ENCODE measurements at regions not wholly inside any gene's neighbourhood (a gene's known extent, or its start where the extent isn't known, plus 50 kb on each side); places are given as distances from the start of the nearest gene placed in this dataset.

GRCh38 chr7:41222746-41223145 lies 480.1 kb downstream of the INHBA start:
- Histone ChIP-seq H3K4me1 (ENCODE audit: insufficient read depth) (no peaks in the 10 kb centered on the region), H3K4me3 (no peak overlapping the region), H3K27me3 (no peaks in the 10 kb centered on the region), H3K36me3 (no peaks in the 10 kb centered on the region), H3K27ac (no peak overlapping the region), H3K9me3 (no peaks in the 10 kb centered on the region)
- intact Hi-C loops (cut with DNase I): no loop called here
- TF ChIP-seq POLR2A (IDR thresholded peaks at IDR 0.05) (no peak), CTCF (IDR thresholded peaks at IDR 0.05) (no peak), EP300 (IDR thresholded peaks at IDR 0.05) (no peak)
- 91 to 96% (median 92%) methylated on average over 3 of the region's 3 CpGs for WGBS, 3 donors
- no peak for DNase-seq

GRCh38 chr7:41220266-41220665 lies 482.6 kb downstream of the INHBA start:
- H3K27me3 ChIP-seq: no peaks in the 10 kb centered on the region
- H3K4me3 ChIP-seq: no peak overlapping the region
- no peaks in the 10 kb centered on the region for H3K4me1 ChIP-seq (ENCODE audit: insufficient read depth)
- H3K9me3 ChIP-seq: no peaks in the 10 kb centered on the region
- TF ChIP-seq CTCF (IDR thresholded peaks at IDR 0.05) (no peak), EP300 (IDR thresholded peaks at IDR 0.05) (no peak), POLR2A (IDR thresholded peaks at IDR 0.05) (no peak)
- no peak overlapping the region for H3K27ac ChIP-seq
- no peak for DNase-seq
- H3K36me3 ChIP-seq: no peaks in the 10 kb centered on the region
- intact Hi-C loops (cut with DNase I): no loop called here
- 61 to 70% (median 62%) methylated on average over 1 of the region's 1 CpG for WGBS, 3 donors

- no peak for DNase-seq
- Histone ChIP-seq H3K27ac (no peak overlapping the region), H3K4me1 (ENCODE audit: insufficient read depth) (no peaks in the 10 kb centered on the region), H3K4me3 (no peak overlapping the region), H3K27me3 (no peaks in the 10 kb centered on the region), H3K9me3 (no peaks in the 10 kb centered on the region), H3K36me3 (no peaks in the 10 kb centered on the region)
- no peak for TF ChIP-seq POLR2A (IDR thresholded peaks at IDR 0.05)
- TF ChIP-seq EP300 (IDR thresholded peaks at IDR 0.05): no peak
- no peak for TF ChIP-seq CTCF (IDR thresholded peaks at IDR 0.05)
- intact Hi-C loops (cut with DNase I): no loop called here
- 49 to 61% (median 52%) methylated on average over 2 of the region's 2 CpGs for WGBS, 3 donors
Observed at GRCh38 chr7:41219276-41219675, 483.6 kb downstream of the INHBA start.

- intact Hi-C loops (cut with DNase I): no loop called here
- Histone ChIP-seq H3K36me3 (no peaks in the 10 kb centered on the region), H3K27ac (no peak overlapping the region), H3K9me3 (no peaks in the 10 kb centered on the region), H3K4me1 (ENCODE audit: insufficient read depth) (no peaks in the 10 kb centered on the region), H3K4me3 (no peak overlapping the region), H3K27me3 (no peaks in the 10 kb centered on the region)
- TF ChIP-seq CTCF (IDR thresholded peaks at IDR 0.05): no peak
- TF ChIP-seq POLR2A (IDR thresholded peaks at IDR 0.05): no peak
- no peak for TF ChIP-seq EP300 (IDR thresholded peaks at IDR 0.05)
- 91 to 93% (median 92%) methylated on average over 3 of the region's 3 CpGs for whole genome bisulfite sequencing, 3 donors
- no peak for DNase-seq
Observed at GRCh38 chr7:41217306-41217705, 485.6 kb downstream of the INHBA start.

- 80 to 87% (median 84%) methylated on average over 9 of the region's 9 CpGs for WGBS, 3 donors
- intact Hi-C loops (cut with DNase I): no loop called here
Observed at GRCh38 chr7:41207141-41207540, 495.7 kb downstream of the INHBA start.

More at GRCh38 chr7:41207141-41207540, 495.7 kb downstream of the INHBA start:
- Histone ChIP-seq H3K36me3 (no peaks in the 10 kb centered on the region), H3K27me3 (no peaks in the 10 kb centered on the region), H3K9me3 (no peaks in the 10 kb centered on the region), H3K4me1 (ENCODE audit: insufficient read depth) (no peaks in the 10 kb centered on the region), H3K27ac (no peak overlapping the region), H3K4me3 (no peak overlapping the region)
- DNase-seq: no peak
- no peak for TF ChIP-seq EP300 (IDR thresholded peaks at IDR 0.05)
- no peak for TF ChIP-seq CTCF (IDR thresholded peaks at IDR 0.05)
- no peak for TF ChIP-seq POLR2A (IDR thresholded peaks at IDR 0.05)
